Esophagus muscularis mucosa (tissue), 4 donors: ENCODE measurements at regions not wholly inside any gene's neighbourhood (a gene's known extent, or its start where the extent isn't known, plus 50 kb on each side); places are given as distances from the start of the nearest gene placed in this dataset.

ENCODE experiments used
- DNase-seq: peaks from one replicate; pipeline ENCODE4 v3.0.0-alpha.2; 2017; ENCODE audit errors: extremely low spot score
- H3K27ac ChIP-seq, 4 donors: fragments of 200-600 bp; sonication (generic); replicated peaks in 1 of 4; 1 replicate in 3 of 4; 2 replicates in 1 of 4; pipeline ENCODE4 v1.5.1; 2016 to 2019; ENCODE audit warnings: mild to moderate bottlenecking in 1 of 4
- H3K27me3 ChIP-seq, 4 donors: fragments of 200-600 bp; sonication (generic); one replicate each; pipeline versions ENCODE4 v1.5.1 to v1.6.0; 2016 to 2019
- H3K36me3 ChIP-seq, 4 donors: fragments of 200-600 bp; sonication (generic); one replicate each; pipeline ENCODE4 v1.5.1; 2016 to 2019
- H3K4me1 ChIP-seq, 4 donors: fragments of 200-600 bp; sonication (generic); one replicate each; pipeline ENCODE4 v1.5.1; 2016 to 2019
- H3K4me3 ChIP-seq, 4 donors: fragments of 200-600 bp; sonication (generic); 1 replicate in 2 of 4; 2 replicates in 2 of 4; pipeline ENCODE4 v1.5.1; 2016 to 2019; ENCODE audit warnings: mild to moderate bottlenecking in 4 of 4, moderate library complexity in 1 of 4
- H3K9me3 ChIP-seq, 4 donors: fragments of 200-600 bp; sonication (generic); 1 replicate in 3 of 4; 2 replicates in 1 of 4; pipeline ENCODE4 v1.5.1; 2016 to 2019
- EP300 ChIP-seq: sonication (generic); formaldehyde crosslinking; IDR thresholded peaks from one replicate; pipeline ENCODE4 v1.6.1; 2017; ENCODE audit warnings: antibody characterized with exemption
- POLR2A ChIP-seq: fragments of 450-650 bp; IDR thresholded peaks from one replicate; pipeline ENCODE4 v1.6.1; 2017; ENCODE audit warnings: antibody characterized with exemption, moderate library complexity, mild to moderate bottlenecking, low read depth
- POLR2AphosphoS5 ChIP-seq, 2 donors: sonication (generic); formaldehyde crosslinking; IDR thresholded peaks; one replicate each; pipeline ENCODE4 v1.6.1; 2017; ENCODE audit warnings: antibody characterized with exemption in 2 of 2
- WGBS: methylation state at CpG from one replicate; pipeline ENCODE4 v1.1.5; 2018; 5-methylcytosine and 5-hydroxymethylcytosine counted together
- intact Hi-C: fragments of 100-400 bp; cut with DNase I; formaldehyde crosslinking; loops from one replicate; pipeline ENCODE4 v1.15.1; 2023
- TF ChIP-seq, protein P1 (sequence below), 3 experiments: fragments of 200-600 bp in 2 of 3; fragments of 450-650 bp in 1 of 3; sonication (generic) in 2 of 3; IDR thresholded peaks; one replicate each; pipeline ENCODE4 v1.5.1; 2017 to 2019; ENCODE audit warnings: antibody characterized with exemption in 3 of 3, mild to moderate bottlenecking in 2 of 3, moderate library complexity in 1 of 3

DNA sequence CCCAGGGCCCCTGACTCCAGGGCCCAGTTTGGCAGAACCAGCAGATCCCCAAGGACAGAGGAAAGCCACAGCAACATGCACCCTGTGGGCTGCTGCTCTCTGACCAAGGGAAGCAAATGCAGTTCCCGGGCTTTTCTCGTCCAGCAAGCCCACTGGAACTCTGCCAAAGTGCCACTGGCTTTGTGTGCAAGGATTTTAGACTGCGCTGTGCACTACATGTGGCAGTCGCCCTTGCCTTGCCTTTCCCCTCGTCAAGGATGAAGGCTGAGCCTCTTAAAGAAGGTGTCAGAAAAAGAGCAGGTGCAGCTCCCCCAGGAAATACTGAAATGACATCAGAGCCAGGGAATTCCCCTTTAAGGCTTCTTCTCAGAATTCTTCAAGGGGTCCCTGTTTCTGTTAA is 199.2 kb downstream of the TFCP2L1 start:
- Histone ChIP-seq H3K27me3 (peaks cover 0 to 51% (median 0%) of the 10 kb centered on the region in 4 donors), H3K9me3 (no peaks in the 10 kb centered on the region), H3K4me3 (no peak overlapping the region), H3K4me1 (peaks cover 0 to 11% (median 9%) of the 10 kb centered on the region in 4 donors), H3K27ac (no peak overlapping the region), H3K36me3 (no peaks in the 10 kb centered on the region)
- intact Hi-C loops = no loop called here
- WGBS = 80% methylated on average over 3 of the region's 5 CpGs
- no peak for TF ChIP-seq EP300
- TF ChIP-seq, protein P1, sequence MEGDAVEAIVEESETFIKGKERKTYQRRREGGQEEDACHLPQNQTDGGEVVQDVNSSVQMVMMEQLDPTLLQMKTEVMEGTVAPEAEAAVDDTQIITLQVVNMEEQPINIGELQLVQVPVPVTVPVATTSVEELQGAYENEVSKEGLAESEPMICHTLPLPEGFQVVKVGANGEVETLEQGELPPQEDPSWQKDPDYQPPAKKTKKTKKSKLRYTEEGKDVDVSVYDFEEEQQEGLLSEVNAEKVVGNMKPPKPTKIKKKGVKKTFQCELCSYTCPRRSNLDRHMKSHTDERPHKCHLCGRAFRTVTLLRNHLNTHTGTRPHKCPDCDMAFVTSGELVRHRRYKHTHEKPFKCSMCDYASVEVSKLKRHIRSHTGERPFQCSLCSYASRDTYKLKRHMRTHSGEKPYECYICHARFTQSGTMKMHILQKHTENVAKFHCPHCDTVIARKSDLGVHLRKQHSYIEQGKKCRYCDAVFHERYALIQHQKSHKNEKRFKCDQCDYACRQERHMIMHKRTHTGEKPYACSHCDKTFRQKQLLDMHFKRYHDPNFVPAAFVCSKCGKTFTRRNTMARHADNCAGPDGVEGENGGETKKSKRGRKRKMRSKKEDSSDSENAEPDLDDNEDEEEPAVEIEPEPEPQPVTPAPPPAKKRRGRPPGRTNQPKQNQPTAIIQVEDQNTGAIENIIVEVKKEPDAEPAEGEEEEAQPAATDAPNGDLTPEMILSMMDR (IDR thresholded peaks at IDR 0.05) = no peak
- no peak for DNase-seq

DNA sequence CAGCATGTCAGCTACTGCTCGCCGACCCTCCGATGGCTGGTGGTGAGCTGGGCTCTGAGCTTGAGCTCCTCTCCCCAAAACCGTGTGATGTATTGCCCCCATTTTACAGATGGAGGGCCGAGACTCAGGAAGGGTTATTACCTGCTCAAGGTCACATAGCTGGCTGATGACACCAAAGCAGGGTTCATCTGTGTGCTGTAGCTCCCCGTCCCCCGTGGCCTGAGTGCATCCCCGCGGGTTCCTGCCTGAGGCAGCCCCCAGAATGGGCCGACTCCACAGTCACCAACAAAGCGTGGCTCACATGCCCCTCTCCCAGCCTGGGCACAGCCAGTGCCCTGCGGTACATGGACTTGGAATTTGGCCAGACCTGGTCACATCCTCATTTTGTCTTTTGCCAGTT is 198.6 kb downstream of the TFCP2L1 start:
- TF ChIP-seq POLR2A = no peak
- no peak for TF ChIP-seq POLR2AphosphoS5 (IDR thresholded peaks at IDR 0.05)
- TF ChIP-seq EP300 = no peak
- TF ChIP-seq, protein P1 (IDR thresholded peaks at IDR 0.05) = no peak
- H3K9me3 ChIP-seq = no peaks in the 10 kb centered on the region
- no peak overlapping the region for H3K4me3 ChIP-seq
- peaks cover 0 to 11% (median 9%) of the 10 kb centered on the region in 4 donors for H3K4me1 ChIP-seq
- peaks cover 0 to 45% (median 0%) of the 10 kb centered on the region in 4 donors for H3K27me3 ChIP-seq
- 85% methylated on average over 8 of the region's 12 CpGs for WGBS
- intact Hi-C loops = no loop called here
- no peak for DNase-seq
- H3K27ac ChIP-seq = no peak overlapping the region
- no peaks in the 10 kb centered on the region for H3K36me3 ChIP-seq

DNA sequence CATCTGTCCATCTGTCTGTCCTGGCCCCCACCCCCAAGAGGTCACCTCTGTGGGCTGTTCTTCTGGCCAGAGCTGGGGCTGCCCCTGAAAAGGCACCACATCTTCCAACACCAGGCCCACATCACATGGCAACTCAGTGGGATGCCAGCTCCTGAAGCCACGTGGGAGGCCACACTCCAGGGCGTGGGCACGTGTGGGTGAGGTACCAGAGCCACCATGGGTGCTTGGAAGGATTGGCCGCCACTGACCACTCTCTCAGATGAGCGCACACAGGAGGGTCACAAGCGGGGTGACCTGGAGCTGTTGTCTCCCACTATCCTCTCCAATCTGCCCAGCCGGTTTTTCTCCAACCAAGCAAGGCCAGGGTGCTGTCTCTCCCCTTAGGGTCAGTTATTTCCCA is 197.9 kb downstream of the TFCP2L1 start:
- 98% methylated on average over 5 of the region's 7 CpGs for WGBS
- H3K9me3 ChIP-seq = no peaks in the 10 kb centered on the region
- DNase-seq = no peak
- H3K27ac ChIP-seq = no peak overlapping the region
- H3K4me1 ChIP-seq = peaks cover 0 to 11% (median 9%) of the 10 kb centered on the region in 4 donors
- no peak for TF ChIP-seq POLR2AphosphoS5 (IDR thresholded peaks at IDR 0.05)
- intact Hi-C loops = no loop called here
- no peaks in the 10 kb centered on the region for H3K36me3 ChIP-seq
- peaks cover 0 to 38% (median 0%) of the 10 kb centered on the region in 4 donors for H3K27me3 ChIP-seq
- no peak overlapping the region for H3K4me3 ChIP-seq

DNA sequence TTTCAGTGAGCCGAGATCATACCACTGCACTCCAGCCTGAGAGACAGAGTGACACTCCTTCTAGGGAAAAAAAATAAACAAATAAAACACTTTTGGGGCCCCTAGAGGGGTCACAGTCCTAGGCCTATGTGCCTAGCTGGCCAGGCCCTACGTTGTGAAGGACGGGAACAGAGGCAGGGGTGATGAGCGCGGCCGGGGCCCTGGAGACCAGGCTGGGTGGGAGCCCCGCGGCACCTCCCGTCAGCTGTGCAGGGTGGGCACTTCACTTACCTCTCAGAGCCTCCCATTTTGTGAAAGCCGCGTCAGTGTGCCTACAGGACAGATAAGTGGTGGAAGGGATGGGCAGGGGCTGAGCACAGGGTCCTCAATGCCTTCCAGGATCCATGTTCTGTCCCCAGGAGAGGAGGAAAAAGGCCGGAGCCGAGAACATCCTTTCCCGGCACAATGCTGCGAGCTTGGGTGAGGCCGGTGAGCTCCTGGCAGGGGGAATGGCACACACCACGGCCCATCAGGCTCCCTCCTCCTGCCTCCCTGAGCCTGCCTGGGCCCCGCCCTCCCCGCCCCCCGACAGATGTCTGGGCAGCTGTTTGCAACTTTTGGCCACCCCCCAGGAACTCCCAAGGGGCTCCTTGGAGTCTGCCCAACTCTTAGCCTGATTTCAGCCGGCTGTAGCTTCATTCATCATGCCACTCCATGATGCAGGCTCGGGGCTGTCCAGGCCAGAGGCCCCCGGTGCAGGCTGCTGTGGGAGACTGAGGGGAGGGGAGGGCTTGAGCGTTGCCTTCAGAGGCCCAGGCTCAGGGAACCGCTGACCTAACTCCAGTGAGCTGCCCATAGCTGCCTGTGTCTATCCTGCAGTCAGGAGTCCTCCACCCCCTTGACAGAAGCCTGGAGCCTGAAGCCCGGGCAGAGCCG is 196.5 kb downstream of the TFCP2L1 start:
- H3K4me3 ChIP-seq = no peak overlapping the region
- H3K4me1 ChIP-seq = peaks cover 0 to 11% (median 9%) of the 10 kb centered on the region in 4 donors
- H3K36me3 ChIP-seq = no peaks in the 10 kb centered on the region
- DNase-seq = no peak
- no peak overlapping the region for H3K27ac ChIP-seq
- intact Hi-C loops = no loop called here
- WGBS = 67% methylated on average over 24 of the region's 27 CpGs
- H3K9me3 ChIP-seq = no peaks in the 10 kb centered on the region
- TF ChIP-seq, protein P1 (IDR thresholded peaks at IDR 0.05) = no peak
- TF ChIP-seq EP300 = no peak
- TF ChIP-seq POLR2A = no peak
- TF ChIP-seq POLR2AphosphoS5 (IDR thresholded peaks at IDR 0.05) = no peak
- H3K27me3 ChIP-seq = peaks cover 0 to 25% (median 0%) of the 10 kb centered on the region in 4 donors

DNA sequence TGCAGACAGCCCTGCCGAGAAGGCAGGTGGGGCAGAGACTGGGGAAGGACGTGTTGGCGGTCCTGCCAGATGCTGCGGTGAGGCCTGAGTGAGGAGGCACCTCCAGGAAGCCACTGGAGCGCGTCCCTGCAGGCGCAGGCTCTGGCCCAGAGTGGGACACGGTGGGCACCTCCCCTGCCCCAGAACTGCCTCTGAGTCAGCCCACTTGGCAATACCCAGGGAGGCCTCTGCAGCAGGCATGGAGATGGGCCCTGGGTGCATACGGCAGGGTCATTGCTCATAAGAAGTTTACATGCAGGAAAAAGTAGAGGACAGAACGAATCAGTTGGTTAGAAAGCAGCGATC is 195.9 kb downstream of the TFCP2L1 start:
- peaks cover 0 to 18% (median 0%) of the 10 kb centered on the region in 4 donors for H3K27me3 ChIP-seq
- no peaks in the 10 kb centered on the region for H3K9me3 ChIP-seq
- intact Hi-C loops = no loop called here

More for the DNA sequence above, 195.9 kb downstream of the TFCP2L1 start:
- 66% methylated on average over 11 of the region's 11 CpGs for WGBS
- DNase-seq = no peak
- Histone ChIP-seq H3K27ac (no peak overlapping the region), H3K4me3 (no peak overlapping the region), H3K36me3 (no peaks in the 10 kb centered on the region), H3K4me1 (peaks cover 0 to 11% (median 9%) of the 10 kb centered on the region in 4 donors)
- TF ChIP-seq POLR2AphosphoS5 (IDR thresholded peaks at IDR 0.05) (no peak), EP300 (no peak), POLR2A (no peak)
- TF ChIP-seq, protein P1 (IDR thresholded peaks at IDR 0.05) = no peak
